ENCODE measurements at regions not wholly inside any gene's neighbourhood (a gene's known extent, or its start where the extent isn't known, plus 50 kb on each side); places are given as distances from the start of the nearest gene placed in this dataset.

DNA sequence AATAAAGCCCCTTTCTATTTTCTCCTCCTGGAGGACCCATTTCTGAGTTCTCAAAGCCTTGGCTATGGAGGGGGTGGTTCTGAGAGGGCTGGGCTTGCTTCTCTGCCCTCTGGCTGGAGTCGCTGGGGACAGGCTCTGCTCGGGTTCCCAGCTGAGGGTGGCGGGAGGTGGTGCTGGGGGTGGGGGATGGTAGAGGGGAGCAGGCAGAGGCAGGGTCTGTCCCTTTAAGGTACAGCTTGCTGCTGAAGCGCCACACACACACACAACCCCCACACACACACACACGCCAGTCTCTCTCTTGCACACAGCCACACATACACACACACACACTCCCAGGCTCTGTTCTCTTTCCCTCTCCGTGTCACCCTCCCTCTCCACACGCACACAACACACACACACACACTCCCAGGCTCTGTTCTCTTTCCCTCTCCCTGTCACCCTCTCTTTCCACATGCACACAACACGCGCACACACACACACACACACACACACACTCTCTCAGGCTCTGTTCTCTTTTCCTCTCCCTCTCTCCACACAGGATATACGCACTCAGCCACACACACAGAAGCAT lies 69.8 kb upstream of the SSBP3 start (continued):
- no peak for TF ChIP-seq E2F8 (IDR thresholded peaks at IDR 0.05; ENCODE audit: low read depth, partially characterized antibody)
- no peak for TF ChIP-seq GTF3C2 (IDR thresholded peaks at IDR 0.05; ENCODE audit: borderline replicate concordance, extremely low read depth, insufficient read length)
- TF ChIP-seq MAFF (IDR thresholded peaks at IDR 0.05; ENCODE audit: low read length), result no peak
- no peak for TF ChIP-seq NFIX (CRISPR knock-in tag; IDR thresholded peaks at IDR 0.05; ENCODE audit: low read depth)
- peak in 1 of 2 experiments; percentile 43; a peak in 1 of 4 replicates for TF ChIP-seq FOXK2 (conservative IDR thresholded peaks at IDR 0.05 in 1 of 2, IDR thresholded peaks at IDR 0.05 in 1 of 2; ENCODE audit: low read depth in 2 of 2)
- TF ChIP-seq LARP7 (IDR thresholded peaks at IDR 0.05), result peak; percentile 92
- no peak for TF ChIP-seq SRSF3 (IDR thresholded peaks at IDR 0.05; ENCODE audit: insufficient read depth, low read length)
- no peak for TF ChIP-seq IRF2 (CRISPR knock-in tag; IDR thresholded peaks at IDR 0.05)
- TF ChIP-seq ETV6 (IDR thresholded peaks at IDR 0.05; ENCODE audit: borderline replicate concordance in 1 of 2, low read depth in 2 of 2, low read length in 1 of 2), result no peak
- TF ChIP-seq ETV6 (CRISPR knock-in tag; IDR thresholded peaks at IDR 0.05; ENCODE audit: borderline replicate concordance), result no peak
- TF ChIP-seq ZBTB5 (IDR thresholded peaks at IDR 0.05), result 0 out of 2 replicates have a peak, but pooled peaks have one; percentile 57
- no peak for TF ChIP-seq MITF (IDR thresholded peaks at IDR 0.05)
- no peak for TF ChIP-seq ZNF717 (CRISPR knock-in tag; IDR thresholded peaks at IDR 0.05)
- TF ChIP-seq MYNN (IDR thresholded peaks at IDR 0.05), result no peak
- TF ChIP-seq MYNN (CRISPR knock-in tag; IDR thresholded peaks at IDR 0.05), result no peak
- no peak for TF ChIP-seq NR3C1 (CRISPR knock-in tag; IDR thresholded peaks at IDR 0.05)
- no peak for TF ChIP-seq ZNF699 (CRISPR knock-in tag; IDR thresholded peaks at IDR 0.05; ENCODE audit: insufficient replicate concordance)
- no peak for TF ChIP-seq ZNF57 (CRISPR knock-in tag; IDR thresholded peaks at IDR 0.05)

Measured in K562 (cell line).